NCI-H187 (cell line): ENCODE measurements at regions not wholly inside any gene's neighbourhood (a gene's known extent, or its start where the extent isn't known, plus 50 kb on each side); places are given as distances from the start of the nearest gene placed in this dataset.
"Not testable (repeated sequence)": the region's sequence is repeated elsewhere in the genome, so short reads cannot be mapped to it uniquely, and the experiment has no call there.

ENCODE experiments used
- DNase-seq, 2 experiments: peaks; one replicate each; lab custom pipeline; 2025; lab: John Stamatoyannopoulos, UW

DNA sequence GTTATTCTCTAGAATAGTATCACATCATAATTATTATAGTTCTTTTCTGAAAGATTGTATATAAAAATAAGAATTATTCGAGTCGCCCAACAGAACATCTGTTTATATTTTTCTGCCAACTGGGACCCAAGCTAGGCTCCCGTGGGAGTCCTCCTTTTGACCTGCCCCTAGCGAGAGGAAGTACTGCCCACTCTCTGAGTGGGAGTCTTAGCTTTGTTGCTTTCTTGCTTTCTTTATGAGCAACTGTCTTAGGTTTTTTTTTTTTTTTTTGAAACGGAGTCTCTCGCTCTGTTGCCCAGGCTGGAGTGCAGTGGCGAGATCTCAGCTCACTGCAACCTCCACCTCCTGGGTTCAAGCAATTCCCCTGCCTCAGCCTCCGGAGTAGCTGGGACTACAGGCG, 202.0 kb upstream of the ZNF184 start:
- no peak for DNase-seq

DNA sequence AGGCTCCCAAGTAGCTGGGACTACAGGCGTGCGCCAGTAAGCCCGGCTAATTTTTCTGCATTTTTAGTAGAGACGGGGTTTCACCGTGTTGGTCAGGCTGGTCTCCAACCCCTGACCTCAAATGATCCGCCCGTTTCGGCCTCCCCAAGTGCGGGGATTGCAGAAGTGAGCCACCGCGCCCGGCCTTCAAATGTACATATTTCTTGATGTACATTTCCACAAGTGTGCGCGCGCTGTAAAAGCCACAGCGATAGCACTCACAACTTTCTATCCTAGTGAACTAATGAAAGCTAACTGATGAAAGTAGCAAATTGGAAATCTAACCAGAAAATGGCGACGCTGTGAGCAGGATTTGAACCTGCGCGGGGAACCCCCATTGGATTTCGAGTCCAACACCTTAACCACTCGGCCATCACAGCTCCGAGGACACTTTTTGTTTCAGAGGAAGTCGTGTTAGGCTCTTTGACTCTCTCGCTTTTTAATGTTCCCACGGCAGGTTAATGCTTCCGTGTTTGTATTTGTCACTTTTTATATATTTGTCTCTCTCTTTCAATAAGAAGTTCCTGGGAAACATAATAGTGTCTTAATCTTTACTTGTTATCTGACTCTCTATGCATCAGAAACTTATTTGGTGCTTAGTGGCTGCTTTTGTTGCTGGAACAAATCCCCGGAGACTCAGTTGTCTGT, 199.4 kb upstream of the ZNF184 start:
- DNase-seq = peak in 1 of 2 experiments; percentile 7

DNA sequence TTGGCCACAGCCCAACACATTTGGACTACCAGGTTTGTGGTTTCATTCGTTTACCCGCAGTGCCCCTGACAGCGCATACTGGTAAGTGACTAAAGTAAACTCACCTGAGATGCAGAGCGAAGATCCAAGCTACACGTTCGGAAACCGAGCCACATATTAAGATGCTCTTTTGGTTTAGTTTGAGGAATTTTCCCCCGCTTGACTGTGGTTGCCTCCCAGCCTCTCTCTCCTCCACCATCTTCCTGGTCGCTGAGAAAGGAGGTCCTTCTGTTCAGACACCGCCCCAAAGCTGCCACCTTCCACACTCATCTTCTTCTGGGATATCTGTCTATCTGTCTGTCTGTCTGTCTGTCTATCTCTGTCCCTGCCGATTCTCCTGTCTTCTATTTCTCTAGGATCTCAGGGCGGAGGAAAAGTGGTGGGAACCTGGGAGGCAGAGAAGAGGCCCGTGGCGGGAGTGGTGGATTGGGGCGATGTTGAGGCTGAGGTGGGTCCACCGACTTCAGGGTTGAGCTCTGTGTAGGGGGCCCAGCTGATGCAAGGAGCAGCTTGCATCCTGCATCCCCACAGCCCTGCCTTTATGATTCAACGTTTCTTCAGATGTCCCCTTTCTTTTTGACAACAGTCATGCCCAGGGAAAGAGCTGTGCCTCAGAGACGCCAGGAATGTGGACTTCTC, 196.9 kb upstream of the ZNF184 start:
- no peak for DNase-seq

DNA sequence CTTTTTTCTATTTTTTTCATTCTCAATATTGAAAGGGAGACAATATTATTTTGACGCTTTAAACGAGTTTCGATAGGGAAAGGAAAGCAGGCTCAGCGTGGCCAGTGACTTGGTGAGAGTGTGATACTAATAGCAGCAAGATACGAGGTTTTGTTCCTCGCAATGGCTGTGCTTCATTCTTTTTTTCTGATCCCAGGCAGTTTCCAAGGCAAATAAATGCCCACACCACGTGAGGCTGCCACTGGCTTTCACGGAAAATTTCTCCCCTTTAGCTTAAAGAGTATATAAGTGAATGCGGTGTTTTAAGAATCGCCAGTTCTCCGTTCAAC, 196.4 kb upstream of the ZNF184 start:
- DNase-seq = no peak

DNA sequence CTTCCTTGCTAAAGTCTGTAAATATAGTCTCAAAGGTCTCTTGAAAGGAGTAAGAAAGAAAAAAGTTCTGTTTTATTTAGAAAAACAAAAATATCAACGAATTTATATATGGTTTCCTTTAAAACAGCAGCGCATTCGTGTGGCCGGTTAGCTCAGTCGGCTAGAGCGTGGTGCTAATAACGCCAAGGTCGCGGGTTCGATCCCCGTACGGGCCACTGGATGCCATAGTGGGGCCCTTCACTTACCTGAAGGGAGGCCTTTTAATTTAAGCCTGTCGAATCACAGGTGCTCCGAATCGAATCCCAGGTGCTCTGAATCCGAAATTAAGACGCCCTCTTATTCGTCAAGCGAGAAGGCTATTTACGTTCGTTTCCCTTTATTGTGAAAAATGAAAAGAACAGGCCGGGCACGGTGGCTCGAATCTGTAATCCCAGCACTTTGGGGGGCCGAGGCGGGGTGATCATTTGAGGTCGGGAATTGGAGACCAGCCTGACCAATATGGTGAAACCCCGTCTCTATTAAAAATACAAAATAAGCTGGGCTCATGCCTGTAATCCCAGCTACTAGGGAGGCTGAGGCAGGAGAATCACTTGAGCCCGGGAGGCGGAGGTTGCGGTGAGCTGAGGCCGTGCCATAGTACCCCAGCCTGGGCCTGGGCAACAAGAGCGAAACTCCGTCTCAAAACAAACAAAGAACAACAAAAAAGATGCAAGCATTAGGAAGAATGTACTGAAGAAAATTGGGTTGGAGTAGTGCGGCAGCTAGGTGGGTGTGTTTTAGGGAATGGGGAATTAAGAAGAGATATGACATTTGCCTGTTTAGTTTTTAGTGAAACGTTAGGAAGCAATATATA, 195.8 kb upstream of the ZNF184 start:
- no peak for DNase-seq

DNA sequence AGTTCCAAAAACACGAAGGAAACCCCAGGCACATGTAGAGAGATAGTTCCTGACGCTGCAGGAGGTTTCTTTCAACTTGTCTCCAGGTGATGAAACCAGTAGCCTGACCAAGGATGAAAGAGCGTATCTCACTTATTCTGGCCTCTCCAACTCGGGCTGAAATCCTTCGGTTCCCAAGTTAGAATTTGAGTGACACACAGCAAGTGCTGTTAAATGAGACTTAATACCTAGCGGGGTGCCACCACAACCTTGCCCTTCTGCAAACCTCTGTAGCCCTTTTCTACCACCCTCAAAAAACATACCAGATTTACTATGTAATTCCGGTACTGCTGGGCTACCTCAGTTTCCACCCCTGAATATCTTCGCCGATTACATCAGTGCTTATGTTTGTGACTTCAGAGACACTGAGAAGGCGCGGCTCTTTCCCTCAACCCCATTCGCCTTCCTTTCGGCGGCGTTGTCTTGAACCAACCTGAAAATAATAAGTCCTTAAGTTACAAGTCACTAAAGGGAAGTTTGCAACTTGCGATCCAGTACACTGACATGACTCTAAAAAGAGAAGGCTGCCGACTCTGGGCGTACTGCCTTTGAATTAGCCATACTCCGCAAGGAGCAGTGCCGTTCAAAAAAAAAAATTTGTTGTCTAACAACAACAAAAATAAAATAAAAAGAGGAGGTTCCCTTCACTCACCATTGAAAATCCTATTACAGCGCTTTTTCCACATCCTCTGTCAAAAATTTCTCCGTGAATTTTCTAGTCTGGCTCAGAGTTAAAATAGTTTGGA, 194.9 kb upstream of the ZNF184 start:
- DNase-seq = no peak

DNA sequence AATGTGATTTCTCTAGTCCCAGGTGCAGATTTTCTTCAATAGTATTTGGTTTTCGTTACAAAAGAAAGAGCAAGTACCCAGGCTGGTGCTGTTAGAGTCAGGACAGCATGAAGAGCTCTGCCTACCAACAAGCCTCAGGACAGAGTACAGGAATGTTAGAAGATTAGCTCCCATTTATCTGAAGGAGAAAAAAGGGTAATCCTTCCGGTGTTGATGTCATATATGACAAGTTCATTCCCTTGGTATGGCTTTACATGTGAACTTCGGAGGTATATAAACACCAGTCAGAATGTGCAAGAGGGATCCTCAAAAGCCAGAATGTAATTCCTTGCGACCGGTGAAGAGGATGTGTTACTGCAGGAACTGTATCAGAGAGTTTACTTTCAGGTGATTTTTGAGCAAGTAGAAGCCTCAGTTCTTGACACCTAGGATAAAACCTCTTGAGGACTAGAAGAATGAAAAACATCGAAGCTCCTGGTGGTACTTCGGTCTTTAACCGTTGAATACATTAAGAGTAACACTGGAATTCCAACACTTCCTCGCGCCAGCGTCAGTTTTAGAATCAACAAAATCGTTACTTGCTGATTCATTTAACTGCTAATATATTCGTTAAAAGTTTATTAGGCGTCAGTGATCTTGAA, 194.2 kb upstream of the ZNF184 start:
- no peak for DNase-seq

DNA sequence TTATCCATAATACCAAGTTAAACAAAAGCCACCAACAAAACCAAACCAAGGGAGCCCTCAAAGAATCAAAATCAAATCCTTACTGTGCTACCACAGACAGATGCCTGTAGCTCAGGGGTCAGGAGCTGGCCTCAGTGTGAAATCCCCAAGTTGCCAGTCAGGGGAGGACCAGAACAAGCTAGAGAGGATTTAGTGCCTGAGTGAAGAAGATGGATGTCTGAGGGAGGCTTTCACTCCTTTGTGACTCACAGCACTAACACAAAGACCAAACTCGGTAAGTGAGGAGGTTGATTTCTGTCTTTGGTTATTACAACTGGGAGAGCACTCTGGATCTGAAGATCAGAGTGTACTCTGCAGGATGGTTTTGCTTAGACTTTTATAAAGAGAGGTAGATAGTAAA, 189.9 kb upstream of the ZNF184 start:
- DNase-seq = no peak

DNA sequence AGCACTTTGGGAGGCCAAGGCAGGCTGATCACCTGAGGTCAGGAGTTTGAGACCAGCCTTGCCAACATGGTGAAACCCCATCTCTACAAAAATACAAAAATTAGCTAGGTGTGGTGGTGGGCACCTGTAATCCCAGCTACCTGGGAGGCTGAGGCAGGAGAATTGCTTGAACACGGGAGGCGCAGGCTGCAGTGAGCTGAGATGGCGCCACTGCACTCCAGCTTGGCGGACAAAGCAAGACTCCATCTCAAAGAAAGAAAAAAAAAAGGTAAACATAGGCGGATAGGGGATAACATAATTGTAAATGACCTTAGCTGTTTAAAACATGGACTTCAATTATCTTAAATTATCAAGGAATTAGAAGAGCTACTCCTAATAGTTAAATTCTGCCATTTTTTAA, 189.3 kb upstream of the ZNF184 start:
- not testable (repeated sequence) for DNase-seq

DNA sequence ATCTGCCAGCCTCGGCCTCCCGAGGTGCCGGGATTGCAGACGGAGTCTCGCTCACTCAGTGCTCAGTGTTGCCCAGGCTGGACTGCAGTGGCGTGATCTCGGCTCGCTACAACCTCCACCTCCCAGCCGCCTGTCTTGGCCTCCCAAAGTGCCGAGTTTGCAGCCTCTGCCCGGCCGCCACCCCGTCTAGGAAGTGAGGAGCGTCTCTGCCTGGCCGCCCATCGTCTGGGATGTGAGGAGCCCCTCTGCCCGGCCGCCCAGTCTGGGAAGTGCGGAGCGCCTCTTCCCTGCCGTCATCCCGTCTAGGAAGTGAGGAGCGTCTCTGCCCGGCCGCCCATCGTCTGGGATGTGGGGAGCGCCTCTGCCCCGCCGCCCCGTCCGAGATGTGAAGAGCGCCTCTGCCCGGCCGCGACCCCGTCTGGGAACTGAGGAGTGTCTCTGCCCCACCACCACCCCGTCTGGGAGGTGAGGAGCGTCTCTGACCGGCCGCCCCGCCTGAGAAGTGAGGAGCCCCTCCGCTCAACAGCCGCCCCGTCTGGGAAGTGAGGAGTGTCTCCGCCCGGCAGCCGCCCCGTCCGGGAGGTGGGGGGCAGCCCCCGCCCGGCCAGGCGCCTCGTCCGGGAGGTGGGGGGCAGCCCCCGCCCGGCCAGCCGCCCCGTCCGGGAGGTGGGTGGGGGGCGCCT, 180.4 kb upstream of the ZNF184 start:
- DNase-seq = not testable (repeated sequence)

DNA sequence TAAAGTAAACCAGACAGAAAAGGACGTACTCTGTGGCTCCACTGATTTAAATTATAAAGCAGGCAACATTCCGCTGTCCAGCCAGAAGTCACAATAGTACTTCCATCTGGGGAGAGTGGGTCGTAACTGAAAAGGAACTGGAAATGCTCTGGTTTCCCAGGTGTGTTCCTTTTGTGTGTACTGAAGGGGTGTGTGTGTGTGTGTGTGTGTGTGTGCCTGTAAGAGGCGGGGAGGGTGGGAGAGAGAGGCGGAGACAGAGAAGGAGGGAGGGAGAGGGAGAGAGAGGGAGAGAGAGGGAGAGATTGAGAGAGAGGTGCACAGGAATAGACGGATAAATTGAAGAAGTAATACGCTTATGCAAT, 178.4 kb upstream of the ZNF184 start:
- no peak for DNase-seq

DNA sequence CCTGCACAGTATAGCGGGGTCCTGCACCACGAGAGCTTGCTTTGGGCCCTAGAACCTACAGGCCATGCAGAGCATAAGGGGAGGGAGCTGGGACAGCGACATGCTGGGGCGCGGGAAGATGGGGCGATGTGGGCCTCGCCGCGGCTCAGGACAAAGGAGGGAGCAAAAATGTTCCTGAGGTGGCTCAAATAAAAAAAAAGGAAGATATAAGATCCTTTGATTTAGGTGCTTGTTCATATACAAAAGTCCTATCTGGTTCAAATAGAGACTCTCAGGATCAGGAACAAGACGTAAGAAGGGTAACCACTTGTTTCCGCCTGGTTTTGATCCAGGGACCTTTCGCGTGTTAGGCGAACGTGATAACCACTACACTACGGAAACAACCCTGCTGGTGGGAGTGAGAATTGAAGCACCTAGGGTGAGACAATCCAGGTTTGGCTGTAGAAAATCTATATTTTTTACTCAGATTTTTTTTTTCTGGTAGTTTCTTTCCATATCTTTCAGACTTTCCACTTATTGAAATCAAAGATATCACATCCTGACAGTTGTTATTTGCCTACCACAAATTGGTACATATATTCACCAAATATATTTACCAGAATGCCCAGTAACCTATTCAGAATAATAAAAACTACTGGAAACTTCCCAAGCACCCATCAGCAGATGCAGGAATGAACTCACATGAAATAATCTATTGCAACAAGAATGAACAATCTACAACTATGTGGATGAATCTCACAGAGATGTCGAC, 177.9 kb upstream of the ZNF184 start:
- DNase-seq = no peak

DNA sequence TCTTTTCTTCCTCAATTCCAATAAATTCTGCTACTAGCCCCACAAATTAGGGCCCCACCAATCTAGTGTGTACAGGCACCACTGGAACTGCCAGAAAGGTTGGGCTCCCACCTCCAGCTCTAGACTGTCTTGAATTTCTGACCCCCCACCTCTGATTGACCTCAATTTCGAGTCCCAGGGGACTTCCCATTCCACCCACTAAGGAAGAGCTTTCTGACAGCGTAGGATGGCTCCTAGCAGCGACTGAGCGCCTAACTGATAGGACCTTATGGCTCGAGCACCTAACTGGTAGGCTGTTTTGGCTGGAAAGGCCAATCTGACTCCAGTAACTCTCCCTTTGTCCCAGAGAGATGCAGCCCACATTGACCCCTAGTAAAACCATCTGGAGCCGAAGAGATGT, 171.6 kb upstream of the ZNF184 start:
- DNase-seq = no peak

DNA sequence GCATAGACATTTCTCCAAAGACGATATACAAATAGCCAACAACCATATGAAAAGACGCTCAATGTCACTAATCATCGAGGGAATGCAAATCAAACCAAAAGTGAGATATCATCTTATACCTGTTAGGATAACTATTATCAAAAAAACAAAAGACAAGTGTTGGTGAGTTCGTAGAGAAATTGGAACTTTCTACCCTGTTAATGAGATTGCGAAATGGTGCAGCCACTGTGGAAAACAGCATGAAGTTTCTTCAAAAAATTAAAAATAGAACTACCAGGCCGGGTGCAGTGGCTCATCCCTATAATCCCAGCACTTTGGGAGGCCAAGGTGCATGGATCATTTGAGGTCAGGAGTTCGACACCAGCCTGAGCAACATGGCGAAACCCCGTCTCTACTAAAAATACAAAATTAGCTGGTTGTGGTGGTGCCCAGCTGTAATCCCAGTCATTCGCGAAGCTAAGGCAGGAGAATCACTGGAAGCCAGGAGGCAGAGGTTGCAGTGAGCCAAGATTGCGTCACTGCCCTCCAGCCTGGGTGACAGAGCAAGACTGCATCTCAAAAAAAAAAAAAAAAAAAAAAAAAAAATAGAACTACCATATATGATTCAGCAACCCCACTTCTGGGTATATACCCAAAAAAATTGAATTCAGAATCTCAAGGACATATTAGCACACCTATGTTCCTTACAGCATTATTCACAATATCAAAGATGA, 170.0 kb upstream of the ZNF184 start:
- no peak for DNase-seq

DNA sequence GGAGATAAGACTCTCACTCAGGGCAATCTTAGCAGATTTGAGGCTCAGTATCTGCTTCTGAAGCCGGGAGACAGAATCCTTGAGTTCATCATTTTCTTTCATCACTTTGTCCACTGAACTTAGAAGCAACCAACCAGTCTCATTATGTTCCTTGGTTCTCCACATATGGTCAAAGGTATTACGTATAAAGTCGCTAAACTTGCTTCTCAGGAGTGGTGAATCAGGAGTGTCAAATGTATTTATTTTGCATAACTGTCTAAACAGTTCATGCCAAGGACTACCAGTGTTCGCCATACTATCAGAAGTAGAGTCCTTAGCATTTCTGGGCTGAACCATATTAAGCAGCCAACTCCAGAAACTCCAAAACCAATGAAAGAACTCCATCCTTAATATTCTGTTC, 163.0 kb upstream of the ZNF184 start:
- not testable (repeated sequence) for DNase-seq

DNA sequence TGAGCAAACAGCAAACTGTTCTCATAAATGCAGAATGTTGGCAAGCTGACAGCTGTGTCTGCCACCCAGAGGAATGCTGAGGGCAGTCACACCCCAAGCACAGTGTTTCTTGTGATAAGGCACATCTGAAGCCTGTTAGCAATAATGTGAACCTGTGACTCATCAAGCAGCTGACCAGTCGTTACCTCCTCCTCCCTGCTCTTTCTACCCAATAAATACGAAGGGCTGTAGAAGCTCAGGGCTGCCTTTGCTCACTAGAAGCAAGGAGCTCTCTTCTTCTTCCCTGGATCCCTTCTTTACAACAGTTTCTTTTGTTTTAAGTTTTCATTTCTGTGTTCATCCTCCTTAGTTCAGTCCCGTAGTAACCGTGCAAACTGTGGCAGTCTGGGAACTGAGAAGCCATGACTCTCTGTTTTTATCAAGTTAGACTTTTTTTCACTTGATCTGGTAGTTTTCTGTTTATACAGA, 160.3 kb upstream of the ZNF184 start:
- not testable (repeated sequence) for DNase-seq

DNA sequence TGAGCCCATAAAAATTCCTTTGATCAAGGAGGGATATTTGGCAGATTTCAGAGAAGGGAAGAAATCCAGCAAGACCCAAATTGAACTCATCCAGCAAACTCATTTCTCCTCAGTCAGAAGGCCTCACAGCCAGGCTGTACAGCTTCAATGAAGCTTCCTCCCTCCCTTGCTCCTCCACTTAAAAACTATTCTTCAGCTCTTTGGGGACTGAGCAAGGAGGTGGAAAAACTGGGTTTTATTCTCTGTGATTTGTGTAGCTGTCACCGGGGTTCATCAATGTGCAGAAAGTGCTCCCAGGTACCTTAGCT, 158.7 kb upstream of the ZNF184 start:
- DNase-seq = no peak

DNA sequence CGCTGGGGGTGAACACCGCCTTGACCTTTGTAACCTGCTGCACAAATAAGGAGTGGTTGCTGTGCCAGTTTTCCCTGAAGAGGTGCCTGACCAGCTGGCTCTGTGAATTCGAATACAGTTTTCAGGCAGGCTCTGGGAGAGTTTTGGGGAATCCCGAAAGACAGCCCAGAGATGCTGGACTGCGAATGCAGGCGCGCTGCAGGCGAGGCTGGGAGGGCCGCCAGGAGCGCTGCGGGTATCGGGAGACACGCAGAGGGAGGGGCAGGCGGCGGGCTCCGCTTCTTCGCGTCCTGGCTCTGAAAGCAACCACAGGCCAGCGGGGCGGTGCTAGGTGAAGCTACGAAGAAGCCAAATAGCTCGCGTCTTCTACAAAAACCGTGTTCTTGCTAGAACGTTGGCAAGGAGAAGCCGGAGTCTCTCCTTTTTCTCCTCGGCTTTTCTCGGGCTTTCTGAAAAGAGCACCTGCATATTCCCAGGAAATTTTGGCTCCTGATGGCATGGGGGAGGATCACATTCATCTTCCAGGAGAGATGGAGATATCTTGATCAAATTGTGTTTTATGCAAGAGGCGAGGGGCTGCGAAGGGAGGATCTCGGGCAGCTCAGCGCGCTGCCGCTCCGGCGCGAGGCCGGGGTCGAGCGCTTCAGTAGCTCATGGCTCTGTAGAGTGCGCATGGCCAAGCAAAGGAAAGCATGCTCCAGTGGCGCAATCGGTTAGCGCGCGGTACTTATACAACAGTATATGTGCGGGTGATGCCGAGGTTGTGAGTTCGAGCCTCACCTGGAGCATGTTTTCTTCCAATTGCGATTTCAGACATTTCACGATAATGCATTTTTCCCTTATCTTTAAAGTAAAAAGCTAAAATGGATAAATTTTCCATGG, 158.1 kb upstream of the ZNF184 start:
- DNase-seq = no peak

DNA sequence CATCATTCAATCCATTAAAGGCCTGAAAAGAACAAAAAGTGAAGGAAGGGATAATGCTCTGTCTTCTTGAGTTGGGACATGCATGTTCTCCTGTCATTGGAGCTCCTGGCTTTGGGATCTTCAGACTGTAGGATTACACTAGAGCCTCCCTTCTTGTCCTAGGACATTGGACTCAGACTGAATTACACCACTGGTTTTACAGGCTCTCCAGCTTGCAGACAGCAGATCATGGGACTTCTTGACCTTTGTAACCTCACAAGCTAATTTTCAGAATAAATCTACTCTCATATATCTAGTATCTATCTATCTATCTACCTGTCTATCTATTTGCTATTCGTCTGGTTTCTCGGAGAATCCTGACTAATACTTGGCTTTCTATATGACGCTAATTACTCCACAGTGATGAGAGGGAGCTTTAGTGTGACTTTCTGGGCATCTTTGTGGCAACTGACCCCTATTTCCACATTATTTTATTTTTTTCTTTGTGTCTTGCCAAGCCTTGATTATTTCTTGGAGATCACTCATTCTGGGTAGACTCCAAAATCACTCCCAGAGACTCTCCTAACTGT, 151.9 kb upstream of the ZNF184 start:
- no peak for DNase-seq
